ENCODE measurements at regions not wholly inside any gene's neighbourhood (a gene's known extent, or its start where the extent isn't known, plus 50 kb on each side); places are given as distances from the start of the nearest gene placed in this dataset.

DNA sequence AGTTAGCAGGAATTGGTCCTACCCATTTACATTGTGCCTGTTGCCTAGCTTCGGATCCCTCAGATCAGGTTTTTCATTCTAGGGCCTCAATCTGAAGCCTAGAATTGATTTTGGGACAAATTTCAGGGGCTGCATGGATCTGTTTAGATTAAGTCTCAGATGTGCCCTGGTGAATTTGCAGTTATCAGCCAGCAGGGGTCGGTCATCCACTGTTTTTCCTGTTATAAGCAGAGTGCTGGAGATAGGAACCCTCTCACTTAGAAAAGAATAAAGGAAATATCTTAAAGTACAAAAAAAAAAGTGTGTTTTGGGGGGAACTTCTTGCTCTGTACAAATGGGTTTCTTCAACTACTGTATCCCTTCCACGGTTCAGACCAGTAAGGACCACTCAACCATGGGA, 212.5 kb downstream of the BCHE start:
- no peaks in the 10 kb centered on the region for H3K36me3 ChIP-seq
- TF ChIP-seq EP300 (IDR thresholded peaks at IDR 0.05) (no peak), POLR2A (IDR thresholded peaks at IDR 0.05) (no peak), POLR2AphosphoS5 (IDR thresholded peaks at IDR 0.05) (no peak)
- TF ChIP-seq, protein P1, sequence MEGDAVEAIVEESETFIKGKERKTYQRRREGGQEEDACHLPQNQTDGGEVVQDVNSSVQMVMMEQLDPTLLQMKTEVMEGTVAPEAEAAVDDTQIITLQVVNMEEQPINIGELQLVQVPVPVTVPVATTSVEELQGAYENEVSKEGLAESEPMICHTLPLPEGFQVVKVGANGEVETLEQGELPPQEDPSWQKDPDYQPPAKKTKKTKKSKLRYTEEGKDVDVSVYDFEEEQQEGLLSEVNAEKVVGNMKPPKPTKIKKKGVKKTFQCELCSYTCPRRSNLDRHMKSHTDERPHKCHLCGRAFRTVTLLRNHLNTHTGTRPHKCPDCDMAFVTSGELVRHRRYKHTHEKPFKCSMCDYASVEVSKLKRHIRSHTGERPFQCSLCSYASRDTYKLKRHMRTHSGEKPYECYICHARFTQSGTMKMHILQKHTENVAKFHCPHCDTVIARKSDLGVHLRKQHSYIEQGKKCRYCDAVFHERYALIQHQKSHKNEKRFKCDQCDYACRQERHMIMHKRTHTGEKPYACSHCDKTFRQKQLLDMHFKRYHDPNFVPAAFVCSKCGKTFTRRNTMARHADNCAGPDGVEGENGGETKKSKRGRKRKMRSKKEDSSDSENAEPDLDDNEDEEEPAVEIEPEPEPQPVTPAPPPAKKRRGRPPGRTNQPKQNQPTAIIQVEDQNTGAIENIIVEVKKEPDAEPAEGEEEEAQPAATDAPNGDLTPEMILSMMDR (IDR thresholded peaks at IDR 0.05), result no peak
- no peak for DNase-seq
- H3K4me3 ChIP-seq, result no peak overlapping the region
- intact Hi-C loops (cut with DNase I; ENCODE audit: low total_unique reads), result no loop called here
- H3K4me1 ChIP-seq, result no peaks in the 10 kb centered on the region
- no peaks in the 10 kb centered on the region for H3K27me3 ChIP-seq
- peaks cover 0 to 57% (median 27%) of the 10 kb centered on the region in 4 donors for H3K9me3 ChIP-seq
- no peak overlapping the region for H3K27ac ChIP-seq
- WGBS, 5 donors, result 63 to 82% (median 71%) methylated on average over 3 of the region's 3 CpGs

DNA sequence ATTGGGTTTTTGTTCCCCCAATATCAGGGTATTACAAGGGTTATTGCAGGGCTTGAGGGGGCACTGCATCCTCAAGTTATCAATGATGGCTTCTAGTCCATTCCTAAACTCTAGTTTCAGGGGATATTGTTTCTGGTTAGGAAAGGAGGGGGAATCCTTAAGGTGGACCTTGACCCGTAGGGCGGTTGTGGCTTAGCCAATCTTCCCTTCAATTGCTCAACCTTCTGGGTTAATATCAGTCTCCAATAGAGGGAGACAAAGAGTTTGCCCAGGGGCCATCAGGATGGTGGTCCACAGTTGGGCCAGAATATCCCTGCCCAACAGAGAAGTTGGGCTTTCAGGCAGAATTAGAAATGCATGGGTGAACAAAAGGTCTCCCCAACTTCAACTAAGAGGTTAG, 214.9 kb downstream of the BCHE start:
- Histone ChIP-seq H3K4me3 (no peak overlapping the region), H3K36me3 (no peaks in the 10 kb centered on the region), H3K9me3 (peaks cover 0 to 47% (median 23%) of the 10 kb centered on the region in 4 donors), H3K27me3 (no peaks in the 10 kb centered on the region), H3K27ac (no peak overlapping the region), H3K4me1 (no peaks in the 10 kb centered on the region)
- intact Hi-C loops (cut with DNase I; ENCODE audit: low total_unique reads), result no loop called here
- 92 to 100% (median 95%) methylated on average over 2 of the region's 2 CpGs for WGBS, 5 donors
- TF ChIP-seq POLR2AphosphoS5 (IDR thresholded peaks at IDR 0.05), result no peak
- no peak for DNase-seq

DNA sequence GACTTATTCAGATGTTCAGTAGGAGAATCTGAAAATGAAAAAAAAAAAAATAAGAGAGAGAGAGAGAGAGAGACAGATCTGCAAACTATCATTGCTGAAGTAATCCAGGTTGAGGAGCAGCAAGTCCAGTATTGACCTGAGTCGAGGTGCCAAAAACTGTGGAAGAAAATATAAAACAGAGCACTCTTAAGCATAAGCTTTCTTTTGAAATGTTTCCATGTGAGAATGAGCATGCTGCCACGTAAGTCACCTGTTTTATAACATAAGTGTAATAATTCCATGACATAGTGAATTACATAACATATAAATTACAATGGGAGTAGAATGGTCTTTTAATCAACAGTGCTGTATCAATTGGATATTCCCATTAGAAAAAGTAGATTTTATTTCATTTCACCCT, 218.2 kb downstream of the BCHE start:
- intact Hi-C loops (cut with DNase I; ENCODE audit: low total_unique reads), result no loop called here
- DNase-seq, result peak in 1 of 2 donors; percentile 29
- no peaks in the 10 kb centered on the region for H3K4me1 ChIP-seq
- no peaks in the 10 kb centered on the region for H3K27me3 ChIP-seq
- no peak overlapping the region for H3K27ac ChIP-seq
- 55 to 80% (median 74%) methylated on average over 2 of the region's 2 CpGs for WGBS, 5 donors
- H3K9me3 ChIP-seq, result peaks cover 0 to 29% (median 13%) of the 10 kb centered on the region in 4 donors
- H3K4me3 ChIP-seq, result no peak overlapping the region
- H3K36me3 ChIP-seq, result no peaks in the 10 kb centered on the region
- TF ChIP-seq POLR2A (IDR thresholded peaks at IDR 0.05), result no peak
- TF ChIP-seq, protein P1 (IDR thresholded peaks at IDR 0.05), result no peak
- no peak for TF ChIP-seq POLR2AphosphoS5 (IDR thresholded peaks at IDR 0.05)
- TF ChIP-seq EP300 (IDR thresholded peaks at IDR 0.05), result no peak

DNA sequence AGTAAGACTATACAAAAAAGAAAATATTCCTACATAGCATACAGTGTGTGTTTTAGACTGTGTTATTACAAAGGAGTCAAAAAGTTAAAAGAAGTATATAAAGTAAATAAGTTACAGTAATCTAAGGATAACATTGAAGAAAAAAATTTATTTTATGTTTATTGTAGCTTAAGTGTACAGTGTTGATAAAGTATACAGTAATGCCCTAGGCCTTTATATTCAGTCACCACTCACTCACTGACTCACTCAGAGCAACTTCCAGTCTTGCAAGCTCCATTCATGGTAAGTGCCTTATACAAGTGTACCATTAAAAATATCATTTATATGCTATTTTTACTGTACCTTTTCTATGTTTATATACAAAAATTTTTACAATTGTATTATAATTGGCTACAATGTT, 220.1 kb downstream of the BCHE start:
- H3K4me3 ChIP-seq, result no peak overlapping the region
- H3K9me3 ChIP-seq, result peaks cover 0 to 16% (median 5%) of the 10 kb centered on the region in 4 donors
- H3K27me3 ChIP-seq, result no peaks in the 10 kb centered on the region
- H3K27ac ChIP-seq, result no peak overlapping the region
- TF ChIP-seq POLR2AphosphoS5 (IDR thresholded peaks at IDR 0.05) (no peak), EP300 (IDR thresholded peaks at IDR 0.05) (no peak), POLR2A (IDR thresholded peaks at IDR 0.05) (no peak)
- TF ChIP-seq, protein P1 (IDR thresholded peaks at IDR 0.05), result no peak
- DNase-seq, result no peak
- intact Hi-C loops (cut with DNase I; ENCODE audit: low total_unique reads), result no loop called here
- no peaks in the 10 kb centered on the region for H3K4me1 ChIP-seq
- H3K36me3 ChIP-seq, result no peaks in the 10 kb centered on the region

DNA sequence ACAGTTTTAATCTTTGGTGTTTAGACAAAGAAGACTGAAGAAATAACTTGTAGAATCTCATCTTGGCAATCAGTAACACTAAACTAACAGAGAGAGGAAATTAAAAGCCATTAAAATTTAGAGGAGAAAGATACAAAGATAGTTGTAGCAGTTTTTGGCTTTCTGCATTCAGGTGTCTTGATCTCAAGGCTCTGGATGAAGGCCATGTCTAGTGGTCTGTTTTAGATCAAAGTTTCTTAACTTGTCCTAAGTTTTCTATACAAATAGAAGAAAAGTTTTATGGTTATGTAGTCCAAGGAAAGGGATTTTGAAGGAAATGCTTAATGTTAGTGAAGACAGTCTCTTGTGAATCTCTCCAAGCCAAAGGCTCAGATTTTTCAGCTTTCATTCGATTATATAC, 222.9 kb downstream of the BCHE start:
- no peaks in the 10 kb centered on the region for H3K36me3 ChIP-seq
- H3K27ac ChIP-seq, result no peak overlapping the region
- 48 to 88% (median 79%) methylated on average over 1 of the region's 1 CpG for WGBS, 5 donors
- H3K9me3 ChIP-seq, result no peaks in the 10 kb centered on the region
- H3K27me3 ChIP-seq, result no peaks in the 10 kb centered on the region
- no peaks in the 10 kb centered on the region for H3K4me1 ChIP-seq
- peak in 1 of 2 donors; percentile 46 for DNase-seq
- TF ChIP-seq POLR2AphosphoS5 (IDR thresholded peaks at IDR 0.05), result no peak
- TF ChIP-seq, protein P1 (IDR thresholded peaks at IDR 0.05), result no peak
- no peak for TF ChIP-seq POLR2A (IDR thresholded peaks at IDR 0.05)
- no peak overlapping the region for H3K4me3 ChIP-seq
- intact Hi-C loops (cut with DNase I; ENCODE audit: low total_unique reads), result no loop called here

Data from stomach (tissue), 8 donors.